ENCODE measurements at regions not wholly inside any gene's neighbourhood (a gene's known extent, or its start where the extent isn't known, plus 50 kb on each side); places are given as distances from the start of the nearest gene placed in this dataset.

DNA sequence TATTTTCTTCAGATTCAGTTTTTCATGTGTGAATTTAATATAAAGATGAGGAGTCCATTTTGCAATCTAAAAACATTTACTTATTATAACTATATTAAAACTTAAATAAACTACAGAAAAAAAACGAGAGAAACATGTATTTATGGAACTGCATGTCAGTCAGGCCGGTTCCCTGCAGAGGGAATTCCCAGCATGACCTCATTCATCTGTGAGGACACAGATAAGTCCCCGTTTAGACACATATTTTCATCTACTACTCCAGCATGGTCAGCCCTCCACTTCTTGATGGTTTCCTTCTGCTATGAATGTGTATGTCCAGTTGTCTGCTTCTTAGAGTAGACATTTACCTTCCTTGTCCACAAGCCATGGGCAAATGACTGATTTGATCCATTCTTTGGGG, 339.1 kb downstream of the SEMA3D start:
- H3K79me1 ChIP-seq (ENCODE audit: low read depth, low read length): no peaks in the 10 kb centered on the region
- H3K4me3 ChIP-seq (ENCODE audit: low read length in 2 of 2): no peak overlapping the region
- no peaks in the 10 kb centered on the region for H3K9me3 ChIP-seq (replicated peaks in 1 of 2; ENCODE audit: control insufficient read depth in 2 of 2, insufficient read depth in 1 of 2, low read depth in 1 of 2, low read length in 2 of 2)
- H3K36me3 ChIP-seq (replicated peaks in 1 of 2; ENCODE audit: control insufficient read depth in 2 of 2, insufficient read depth in 2 of 2, low read length in 2 of 2): no peaks in the 10 kb centered on the region
- no peak overlapping the region for H2BK5ac ChIP-seq (ENCODE audit: low read length)
- H2AFZ ChIP-seq (ENCODE audit: low read length): no peak overlapping the region
- no peak overlapping the region for H2BK12ac ChIP-seq (ENCODE audit: low read length)
- no peak overlapping the region for H3K4ac ChIP-seq (ENCODE audit: low read length)
- no peak overlapping the region for H3K18ac ChIP-seq (ENCODE audit: low read length)
- H3K4me1 ChIP-seq (ENCODE audit: control insufficient read depth in 2 of 2, insufficient read depth in 1 of 2, low read depth in 1 of 2, low read length in 2 of 2): no peaks in the 10 kb centered on the region
- H4K8ac ChIP-seq (ENCODE audit: low read depth, low read length): no peak overlapping the region
- DNase-seq (ENCODE audit: low spot score): no peak
- H2BK15ac ChIP-seq (ENCODE audit: low read length): no peak overlapping the region
- H3K27me3 ChIP-seq (ENCODE audit: control insufficient read depth in 3 of 3, insufficient read depth in 3 of 3, low read depth in 1 of 3, low read length in 3 of 3): no peaks in the 10 kb centered on the region
- H2AK5ac ChIP-seq (ENCODE audit: low read depth, low read length): no peak overlapping the region
- H3K23ac ChIP-seq (ENCODE audit: low read depth, low read length, poor library complexity): no peak overlapping the region
- H3K4me2 ChIP-seq (ENCODE audit: insufficient read depth, low read length, poor library complexity, severe bottlenecking): no peak overlapping the region
- H4K91ac ChIP-seq (ENCODE audit: low read depth, low read length, poor library complexity): no peak overlapping the region
- H2BK120ac ChIP-seq (ENCODE audit: low read depth, low read length): no peak overlapping the region
- H3K14ac ChIP-seq (ENCODE audit: low read length): no peak overlapping the region
- no CpG with 5 or more reads among the region's 3 CpGs for WGBS, 2 donors (ENCODE audit: extremely low coverage in 2 of 2, insufficient read length in 2 of 2, insufficient replicate concordance in 1 of 2)
- H3K27ac ChIP-seq (replicated peaks; ENCODE audit: low read length): no peak overlapping the region
- H3K9ac ChIP-seq (ENCODE audit: low read depth, low read length, poor library complexity): no peak overlapping the region

DNA sequence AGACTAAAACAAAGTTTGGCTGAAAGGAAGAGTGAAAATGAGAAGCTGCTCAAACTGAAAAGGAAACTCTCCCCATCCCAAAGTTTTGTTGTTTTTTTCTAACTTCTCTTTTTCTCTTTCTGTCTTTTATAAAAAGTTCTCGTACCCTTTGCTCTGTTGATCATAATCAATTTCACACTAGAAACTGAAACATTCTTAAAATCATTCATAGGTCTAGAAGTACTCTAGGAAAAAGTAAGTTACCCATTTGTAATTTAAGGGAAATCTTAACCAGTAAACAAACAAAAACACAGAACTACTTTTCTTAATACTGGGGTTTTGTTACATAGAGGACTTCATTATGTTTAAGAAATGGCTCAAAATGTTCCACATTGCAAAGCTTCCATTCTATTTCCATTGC, 339.8 kb downstream of the SEMA3D start:
- DNase-seq (ENCODE audit: low spot score): no peak
- Histone ChIP-seq H3K9me3 (replicated peaks in 1 of 2; ENCODE audit: control insufficient read depth in 2 of 2, insufficient read depth in 1 of 2, low read depth in 1 of 2, low read length in 2 of 2) (no peaks in the 10 kb centered on the region), H3K4ac (ENCODE audit: low read length) (no peak overlapping the region), H2BK15ac (ENCODE audit: low read length) (no peak overlapping the region), H2BK5ac (ENCODE audit: low read length) (no peak overlapping the region), H2AFZ (ENCODE audit: low read length) (no peak overlapping the region), H3K36me3 (replicated peaks in 1 of 2; ENCODE audit: control insufficient read depth in 2 of 2, insufficient read depth in 2 of 2, low read length in 2 of 2) (no peaks in the 10 kb centered on the region), H3K4me2 (ENCODE audit: insufficient read depth, low read length, poor library complexity, severe bottlenecking) (no peak overlapping the region), H3K23ac (ENCODE audit: low read depth, low read length, poor library complexity) (no peak overlapping the region), H2BK120ac (ENCODE audit: low read depth, low read length) (no peak overlapping the region), H3K27me3 (ENCODE audit: control insufficient read depth in 3 of 3, insufficient read depth in 3 of 3, low read depth in 1 of 3, low read length in 3 of 3) (no peaks in the 10 kb centered on the region), H2BK12ac (ENCODE audit: low read length) (no peak overlapping the region), H4K91ac (ENCODE audit: low read depth, low read length, poor library complexity) (no peak overlapping the region), H3K18ac (ENCODE audit: low read length) (no peak overlapping the region), H3K4me3 (ENCODE audit: low read length in 2 of 2) (no peak overlapping the region), H3K14ac (ENCODE audit: low read length) (no peak overlapping the region), H2AK5ac (ENCODE audit: low read depth, low read length) (no peak overlapping the region), H4K8ac (ENCODE audit: low read depth, low read length) (no peak overlapping the region), H3K9ac (ENCODE audit: low read depth, low read length, poor library complexity) (no peak overlapping the region), H3K79me1 (ENCODE audit: low read depth, low read length) (no peaks in the 10 kb centered on the region), H3K27ac (replicated peaks; ENCODE audit: low read length) (no peak overlapping the region), H3K4me1 (ENCODE audit: control insufficient read depth in 2 of 2, insufficient read depth in 1 of 2, low read depth in 1 of 2, low read length in 2 of 2) (no peaks in the 10 kb centered on the region)
- no CpG with 5 or more reads among the region's 1 CpG for WGBS, 2 donors (ENCODE audit: extremely low coverage in 2 of 2, insufficient read length in 2 of 2, insufficient replicate concordance in 1 of 2)

DNA sequence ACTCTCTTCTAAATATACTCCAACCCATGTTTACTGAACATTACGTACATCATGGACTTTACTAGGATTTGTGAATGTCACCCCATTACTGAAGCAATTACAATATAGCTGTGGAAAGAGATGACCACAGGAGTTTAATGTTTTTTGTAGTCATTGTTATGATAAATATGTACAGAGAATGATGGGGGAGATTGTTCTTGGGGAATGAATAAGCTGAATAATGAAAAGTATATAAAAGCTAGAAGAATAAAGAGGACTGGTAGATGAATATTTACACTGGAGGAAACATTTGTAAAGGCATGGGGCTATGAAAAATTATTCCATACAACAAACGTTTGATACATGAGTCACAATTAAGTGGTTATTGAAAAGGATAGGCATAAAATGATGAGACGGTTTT, 340.9 kb downstream of the SEMA3D start:
- no peaks in the 10 kb centered on the region for H3K4me1 ChIP-seq (ENCODE audit: control insufficient read depth in 2 of 2, insufficient read depth in 1 of 2, low read depth in 1 of 2, low read length in 2 of 2)
- no peak overlapping the region for H4K8ac ChIP-seq (ENCODE audit: low read depth, low read length)
- H3K4me2 ChIP-seq (ENCODE audit: insufficient read depth, low read length, poor library complexity, severe bottlenecking): no peak overlapping the region
- H3K79me1 ChIP-seq (ENCODE audit: low read depth, low read length): no peaks in the 10 kb centered on the region
- H4K91ac ChIP-seq (ENCODE audit: low read depth, low read length, poor library complexity): no peak overlapping the region
- no CpG with 5 or more reads among the region's 3 CpGs for WGBS, 2 donors (ENCODE audit: extremely low coverage in 2 of 2, insufficient read length in 2 of 2, insufficient replicate concordance in 1 of 2)
- no peak overlapping the region for H3K18ac ChIP-seq (ENCODE audit: low read length)
- no peaks in the 10 kb centered on the region for H3K9me3 ChIP-seq (replicated peaks in 1 of 2; ENCODE audit: control insufficient read depth in 2 of 2, insufficient read depth in 1 of 2, low read depth in 1 of 2, low read length in 2 of 2)
- H3K27me3 ChIP-seq (ENCODE audit: control insufficient read depth in 3 of 3, insufficient read depth in 3 of 3, low read depth in 1 of 3, low read length in 3 of 3): no peaks in the 10 kb centered on the region
- no peak overlapping the region for H2AK5ac ChIP-seq (ENCODE audit: low read depth, low read length)
- H3K4ac ChIP-seq (ENCODE audit: low read length): no peak overlapping the region
- H2AFZ ChIP-seq (ENCODE audit: low read length): peak overlapping the region; percentile 1
- H2BK12ac ChIP-seq (ENCODE audit: low read length): no peak overlapping the region
- H3K27ac ChIP-seq (replicated peaks; ENCODE audit: low read length): no peak overlapping the region
- H3K36me3 ChIP-seq (replicated peaks in 1 of 2; ENCODE audit: control insufficient read depth in 2 of 2, insufficient read depth in 2 of 2, low read length in 2 of 2): no peaks in the 10 kb centered on the region
- H2BK5ac ChIP-seq (ENCODE audit: low read length): no peak overlapping the region
- no peak for DNase-seq (ENCODE audit: low spot score)
- H2BK15ac ChIP-seq (ENCODE audit: low read length): no peak overlapping the region
- H2BK120ac ChIP-seq (ENCODE audit: low read depth, low read length): no peak overlapping the region
- no peak overlapping the region for H3K4me3 ChIP-seq (ENCODE audit: low read length in 2 of 2)
- H3K9ac ChIP-seq (ENCODE audit: low read depth, low read length, poor library complexity): no peak overlapping the region
- H3K23ac ChIP-seq (ENCODE audit: low read depth, low read length, poor library complexity): no peak overlapping the region
- no peak overlapping the region for H3K14ac ChIP-seq (ENCODE audit: low read length)

DNA sequence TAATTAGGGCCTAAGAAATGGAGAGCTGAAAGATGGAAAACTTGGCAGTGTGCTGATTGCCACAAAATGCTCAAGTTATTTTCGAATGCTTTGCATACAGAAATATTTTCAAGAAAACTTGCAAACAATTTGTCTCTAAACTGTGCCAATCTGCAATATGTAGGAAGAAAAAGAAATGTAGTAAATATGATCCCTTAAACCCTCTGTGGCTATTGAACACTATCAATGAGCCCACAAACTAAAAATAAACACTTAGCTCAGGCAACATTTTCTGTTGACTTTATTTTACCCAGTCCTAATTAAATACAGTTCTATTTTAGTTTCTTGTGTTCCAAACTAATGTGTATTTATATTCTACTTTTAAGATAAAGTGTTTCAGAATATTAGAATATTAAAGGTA, 342.1 kb downstream of the SEMA3D start:
- H2AK5ac ChIP-seq (ENCODE audit: low read depth, low read length): no peak overlapping the region
- H2BK120ac ChIP-seq (ENCODE audit: low read depth, low read length): no peak overlapping the region
- no peak overlapping the region for H3K4me3 ChIP-seq (ENCODE audit: low read length in 2 of 2)
- no peak overlapping the region for H3K9ac ChIP-seq (ENCODE audit: low read depth, low read length, poor library complexity)
- H3K9me3 ChIP-seq (replicated peaks in 1 of 2; ENCODE audit: control insufficient read depth in 2 of 2, insufficient read depth in 1 of 2, low read depth in 1 of 2, low read length in 2 of 2): no peaks in the 10 kb centered on the region
- DNase-seq (ENCODE audit: low spot score): no peak
- no peak overlapping the region for H2BK12ac ChIP-seq (ENCODE audit: low read length)
- no peak overlapping the region for H2AFZ ChIP-seq (ENCODE audit: low read length)
- WGBS, 2 donors (ENCODE audit: extremely low coverage in 2 of 2, insufficient read length in 2 of 2, insufficient replicate concordance in 1 of 2): no CpG with 5 or more reads among the region's 1 CpG
- H3K14ac ChIP-seq (ENCODE audit: low read length): no peak overlapping the region
- no peaks in the 10 kb centered on the region for H3K36me3 ChIP-seq (replicated peaks in 1 of 2; ENCODE audit: control insufficient read depth in 2 of 2, insufficient read depth in 2 of 2, low read length in 2 of 2)
- no peaks in the 10 kb centered on the region for H3K79me1 ChIP-seq (ENCODE audit: low read depth, low read length)
- no peak overlapping the region for H3K4ac ChIP-seq (ENCODE audit: low read length)
- no peak overlapping the region for H4K8ac ChIP-seq (ENCODE audit: low read depth, low read length)
- H3K18ac ChIP-seq (ENCODE audit: low read length): no peak overlapping the region
- no peak overlapping the region for H2BK5ac ChIP-seq (ENCODE audit: low read length)
- H3K27ac ChIP-seq (replicated peaks; ENCODE audit: low read length): no peak overlapping the region
- H3K27me3 ChIP-seq (ENCODE audit: control insufficient read depth in 3 of 3, insufficient read depth in 3 of 3, low read depth in 1 of 3, low read length in 3 of 3): no peaks in the 10 kb centered on the region
- H3K4me1 ChIP-seq (ENCODE audit: control insufficient read depth in 2 of 2, insufficient read depth in 1 of 2, low read depth in 1 of 2, low read length in 2 of 2): no peaks in the 10 kb centered on the region
- H4K91ac ChIP-seq (ENCODE audit: low read depth, low read length, poor library complexity): no peak overlapping the region
- H3K4me2 ChIP-seq (ENCODE audit: insufficient read depth, low read length, poor library complexity, severe bottlenecking): no peak overlapping the region
- H2BK15ac ChIP-seq (ENCODE audit: low read length): no peak overlapping the region
- H3K23ac ChIP-seq (ENCODE audit: low read depth, low read length, poor library complexity): no peak overlapping the region

Data from neuronal stem cell (in vitro differentiated cells).